Pancreas (tissue), 10 donors: ENCODE measurements at regions not wholly inside any gene's neighbourhood (a gene's known extent, or its start where the extent isn't known, plus 50 kb on each side); places are given as distances from the start of the nearest gene placed in this dataset.

Experiments
- ATAC-seq, 4 donors: fragments of 200-7000 bp; cut with Tn5 transposase; one replicate each; pipeline versions ENCODE4 v1.8.0 to v1.9.1; 2020; ENCODE audit warnings: mild to moderate bottlenecking in 4 of 4, moderate library complexity in 4 of 4
- DNase-seq, 6 donors: peaks; one replicate each; pipeline ENCODE4 v3.0.0-alpha.2; 2020
- FAIRE-seq: peaks from 2 replicates; lab custom pipeline; 2012; peaks lifted over from hg19 to GRCh38; lab: Jason Lieb, UNC
- H3K27ac ChIP-seq, 4 donors: fragments of 200-600 bp; sonication (generic); 1 replicate in 3 of 4; 2 replicates in 1 of 4; pipeline versions ENCODE4 v1.5.0 to v1.8.0; 2020
- H3K27me3 ChIP-seq, 4 donors: fragments of 200-600 bp; one replicate each; pipeline ENCODE4 v1.8.0; 2021
- H3K36me3 ChIP-seq, 3 donors: fragments of 200-600 bp; sonication (generic) in 1 of 3; one replicate each; pipeline versions ENCODE4 v1.5.0 to v1.8.0; 2020 to 2021
- H3K4me1 ChIP-seq, 3 donors: fragments of 200-600 bp; one replicate each; pipeline ENCODE4 v1.8.0; 2021
- H3K4me3 ChIP-seq, 4 donors: fragments of 200-600 bp; sonication (generic) in 2 of 4; one replicate each; pipeline versions ENCODE4 v1.5.0 to v1.8.0; 2020 to 2021
- H3K9me3 ChIP-seq, 4 donors: fragments of 200-600 bp; one replicate each; pipeline ENCODE4 v1.8.0; 2021
- WGBS, 2 donors: extraction: QIAGEN DNeasy Blood & Tissue Kit; methylation state at CpG; one replicate each; pipeline ENCODE4 v1.1.7; 2013; 5-methylcytosine and 5-hydroxymethylcytosine counted together
- intact Hi-C, 3 donors: fragments of 100-400 bp; cut with DNase I; formaldehyde crosslinking; loops; one replicate each; pipeline versions ENCODE4 v1.11.1 to v1.14.2; 2022
- TF ChIP-seq, protein P1 (sequence below), 4 donors: fragments of 200-600 bp; sonication (generic) in 3 of 4; IDR thresholded peaks; one replicate each; pipeline versions ENCODE4 v1.5.0 to v1.8.0; 2021; ENCODE audit warnings: antibody characterized with exemption in 4 of 4
- donor health status: healthy with polysubstance abuse.
- donor health status: DM: no; HTN: no; CAD: no; lungs with moderate emphysema.
- donor health status: DM: no; HTN: no; CAD: no.
- donor health status: control.
- donor health status: control.
- donor health status: Bipolar disorder and iron deficiency.
- donor health status: DM: yes; HTN: yes; CAD: no.
- donor health status: DM: no; HTN: no; CAD: no.
- donor health status: DM: no; HTN: no; CAD: no.
- donor health status: DM: yes; HTN: yes; CAD: no.

DNA sequence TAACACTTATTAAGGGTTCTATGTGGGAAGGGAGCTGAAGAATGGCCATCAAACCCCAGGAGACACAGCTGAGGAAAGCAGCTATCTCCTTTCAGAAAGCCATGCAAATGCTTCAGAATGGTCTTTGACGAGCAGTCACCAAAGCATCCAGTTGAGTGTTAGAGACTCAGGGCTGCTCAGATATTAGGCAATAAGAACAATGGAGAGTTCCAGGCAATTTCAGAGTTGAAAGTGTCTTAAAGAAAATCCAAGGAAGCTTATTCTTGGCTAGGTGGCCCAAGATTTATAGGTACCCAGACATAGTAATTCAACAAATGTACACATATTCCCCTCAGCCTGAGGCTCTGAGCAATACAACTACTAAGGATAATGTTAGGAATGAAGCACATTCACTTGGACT is 180.1 kb upstream of the SOX4 start:
- TF ChIP-seq, protein P1, sequence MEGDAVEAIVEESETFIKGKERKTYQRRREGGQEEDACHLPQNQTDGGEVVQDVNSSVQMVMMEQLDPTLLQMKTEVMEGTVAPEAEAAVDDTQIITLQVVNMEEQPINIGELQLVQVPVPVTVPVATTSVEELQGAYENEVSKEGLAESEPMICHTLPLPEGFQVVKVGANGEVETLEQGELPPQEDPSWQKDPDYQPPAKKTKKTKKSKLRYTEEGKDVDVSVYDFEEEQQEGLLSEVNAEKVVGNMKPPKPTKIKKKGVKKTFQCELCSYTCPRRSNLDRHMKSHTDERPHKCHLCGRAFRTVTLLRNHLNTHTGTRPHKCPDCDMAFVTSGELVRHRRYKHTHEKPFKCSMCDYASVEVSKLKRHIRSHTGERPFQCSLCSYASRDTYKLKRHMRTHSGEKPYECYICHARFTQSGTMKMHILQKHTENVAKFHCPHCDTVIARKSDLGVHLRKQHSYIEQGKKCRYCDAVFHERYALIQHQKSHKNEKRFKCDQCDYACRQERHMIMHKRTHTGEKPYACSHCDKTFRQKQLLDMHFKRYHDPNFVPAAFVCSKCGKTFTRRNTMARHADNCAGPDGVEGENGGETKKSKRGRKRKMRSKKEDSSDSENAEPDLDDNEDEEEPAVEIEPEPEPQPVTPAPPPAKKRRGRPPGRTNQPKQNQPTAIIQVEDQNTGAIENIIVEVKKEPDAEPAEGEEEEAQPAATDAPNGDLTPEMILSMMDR (IDR thresholded peaks at IDR 0.05): no peak
- Histone ChIP-seq H3K4me3 (no peak overlapping the region), H3K36me3 (no peaks in the 10 kb centered on the region), H3K27me3 (no peaks in the 10 kb centered on the region), H3K4me1 (no peaks in the 10 kb centered on the region), H3K9me3 (no peaks in the 10 kb centered on the region), H3K27ac (no peak overlapping the region)
- DNase-seq: no peak
- ATAC-seq: no peak
- WGBS, 2 donors: 88 to 89% methylated on average over 1 of the region's 1 CpG
- intact Hi-C loops: no loop called here
- FAIRE-seq: no peak

DNA sequence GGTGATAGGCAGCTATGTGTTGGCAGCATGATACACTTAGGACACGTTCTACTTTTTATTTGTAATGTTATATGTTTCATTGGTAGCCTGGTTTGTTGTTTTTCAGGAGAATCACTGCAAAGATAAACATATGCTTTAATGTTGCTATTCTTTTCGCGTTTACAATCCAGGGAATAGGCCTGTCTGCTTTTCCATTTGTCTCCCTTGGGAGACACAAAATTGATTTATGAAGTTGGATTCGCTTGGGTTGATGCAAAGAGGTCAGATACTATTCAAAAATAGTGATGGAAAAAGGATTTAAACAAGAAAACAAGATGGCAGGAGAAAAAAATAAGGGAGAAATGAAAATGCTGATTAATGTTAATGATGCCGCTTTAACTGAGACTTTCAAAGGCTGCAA is 179.5 kb upstream of the SOX4 start:
- intact Hi-C loops: no loop called here
- no peak overlapping the region for H3K4me3 ChIP-seq
- H3K9me3 ChIP-seq: no peaks in the 10 kb centered on the region
- TF ChIP-seq, protein P1 (IDR thresholded peaks at IDR 0.05): no peak
- ATAC-seq: no peak
- no peak for FAIRE-seq
- no peaks in the 10 kb centered on the region for H3K36me3 ChIP-seq
- no peak overlapping the region for H3K27ac ChIP-seq
- H3K4me1 ChIP-seq: no peaks in the 10 kb centered on the region
- DNase-seq: no peak
- 71 to 78% methylated on average over 5 of the region's 5 CpGs for WGBS, 2 donors
- H3K27me3 ChIP-seq: no peaks in the 10 kb centered on the region

DNA sequence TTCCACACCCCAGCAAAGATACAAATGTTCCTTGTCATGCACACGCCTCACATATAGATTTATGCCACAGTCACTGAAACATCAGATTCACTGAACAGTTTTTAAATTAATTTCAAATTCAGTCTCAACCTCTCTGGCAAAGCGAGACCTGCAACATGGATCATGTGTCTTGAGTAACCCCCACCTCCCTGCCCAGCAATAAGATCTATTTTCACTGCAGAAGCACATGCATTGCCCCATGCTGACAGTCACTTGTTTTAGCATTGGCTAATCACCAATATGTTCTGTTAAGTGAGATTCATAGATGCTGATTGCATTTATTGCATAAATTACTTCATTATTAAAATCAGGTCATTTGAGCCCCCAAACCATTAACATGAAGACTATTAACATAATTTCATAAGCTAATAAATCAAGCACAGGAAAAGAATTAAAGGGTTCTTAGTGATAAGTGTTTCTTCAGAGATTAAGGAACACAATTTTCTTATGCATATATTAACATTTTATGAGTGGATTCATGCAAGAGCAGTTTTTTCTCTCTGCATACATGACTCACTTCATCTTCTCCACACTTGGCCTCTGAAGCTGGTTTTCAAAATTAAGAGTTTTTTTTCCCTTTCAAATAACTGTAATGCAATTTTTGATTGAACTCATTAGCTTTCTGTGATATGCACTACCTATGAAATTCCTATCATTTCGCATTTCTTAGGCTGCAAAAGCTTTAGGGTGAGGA is 173.2 kb upstream of the SOX4 start:
- no peak for ATAC-seq
- H3K4me3 ChIP-seq: no peak overlapping the region
- H3K4me1 ChIP-seq: no peaks in the 10 kb centered on the region
- H3K9me3 ChIP-seq: no peaks in the 10 kb centered on the region
- H3K27ac ChIP-seq: no peak overlapping the region
- 80 to 90% methylated on average over 3 of the region's 3 CpGs for WGBS, 2 donors
- DNase-seq: no peak
- no peaks in the 10 kb centered on the region for H3K27me3 ChIP-seq
- TF ChIP-seq, protein P1 (IDR thresholded peaks at IDR 0.05): no peak
- FAIRE-seq: no peak
- H3K36me3 ChIP-seq: no peaks in the 10 kb centered on the region
- intact Hi-C loops: no loop called here

DNA sequence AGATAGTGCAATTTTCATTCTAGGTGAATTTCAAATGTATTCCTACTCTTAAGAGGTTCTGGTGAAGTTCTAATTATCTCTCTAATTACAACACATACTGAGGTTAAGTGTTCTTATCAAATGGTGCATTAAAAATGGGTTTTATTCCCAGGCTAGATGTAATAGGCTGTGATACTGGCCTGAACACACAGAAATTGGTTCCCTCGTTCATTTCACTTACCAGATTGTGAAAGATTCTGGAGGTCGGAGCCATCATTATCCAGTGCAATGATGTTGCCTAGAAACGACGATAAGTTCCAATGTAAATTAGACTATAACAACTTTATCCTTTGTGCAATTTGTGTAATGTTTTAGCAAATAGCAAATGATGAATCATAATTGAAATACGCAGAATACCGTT is 172.6 kb upstream of the SOX4 start:
- Histone ChIP-seq H3K27ac (no peak overlapping the region), H3K36me3 (no peaks in the 10 kb centered on the region), H3K27me3 (no peaks in the 10 kb centered on the region), H3K9me3 (no peaks in the 10 kb centered on the region), H3K4me1 (no peaks in the 10 kb centered on the region), H3K4me3 (no peak overlapping the region)
- FAIRE-seq (no peak), ATAC-seq (no peak), DNase-seq (no peak)
- TF ChIP-seq, protein P1 (IDR thresholded peaks at IDR 0.05): no peak
- intact Hi-C loops: no loop called here
- WGBS, 2 donors: 49 to 66% methylated on average over 6 of the region's 6 CpGs

DNA sequence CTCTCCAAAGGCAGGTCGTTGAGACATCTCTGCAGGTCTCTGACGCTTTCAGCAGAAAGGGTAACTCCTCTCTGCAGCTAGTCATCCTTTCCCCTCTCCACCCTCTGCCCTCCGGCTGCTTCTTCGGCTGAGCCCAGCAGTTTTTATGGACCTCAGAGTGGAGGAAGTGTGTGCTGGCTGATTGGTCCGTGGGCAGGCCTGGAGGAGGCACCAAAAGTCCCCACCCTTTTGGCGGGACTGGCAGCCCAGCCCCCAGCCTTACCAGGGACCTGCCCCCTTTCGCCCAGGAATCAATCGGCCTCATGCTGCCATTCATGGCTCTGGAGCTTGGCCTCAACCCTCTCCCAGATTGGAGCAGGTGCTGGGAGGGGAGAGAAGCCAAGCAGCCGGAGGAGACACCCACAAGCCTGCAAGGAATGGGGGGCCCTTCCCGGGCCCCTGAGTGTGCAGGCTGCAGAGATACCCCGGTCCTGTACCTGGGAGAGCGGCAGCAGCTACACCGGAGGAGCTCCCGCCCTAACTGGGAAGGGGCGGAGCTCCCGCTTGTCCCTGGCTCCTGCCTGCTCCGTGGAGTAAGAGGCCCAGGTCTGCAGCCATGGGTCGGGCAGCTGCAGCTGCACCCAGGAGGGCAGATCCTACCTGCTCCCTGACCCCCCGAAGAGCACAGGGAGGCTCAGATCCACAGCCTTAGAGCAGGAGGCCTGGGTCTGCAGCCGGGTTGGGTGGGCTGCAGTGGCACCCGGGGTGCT is 170.3 kb upstream of the SOX4 start:
- TF ChIP-seq, protein P1 (IDR thresholded peaks at IDR 0.05): no peak
- WGBS, 2 donors: 88 to 91% methylated on average over 21 of the region's 21 CpGs
- ATAC-seq: no peak
- no peak overlapping the region for H3K4me3 ChIP-seq
- H3K36me3 ChIP-seq: no peaks in the 10 kb centered on the region
- peak in 1 of 6 donors; percentile 49 for DNase-seq
- no peak overlapping the region for H3K27ac ChIP-seq
- H3K9me3 ChIP-seq: no peaks in the 10 kb centered on the region
- FAIRE-seq: no peak
- intact Hi-C loops: no loop called here
- H3K4me1 ChIP-seq: no peaks in the 10 kb centered on the region
- H3K27me3 ChIP-seq: no peaks in the 10 kb centered on the region
